ENCODE measurements at regions not wholly inside any gene's neighbourhood (a gene's known extent, or its start where the extent isn't known, plus 50 kb on each side); places are given as distances from the start of the nearest gene placed in this dataset.

- no peak overlapping the region for H3K4ac ChIP-seq (ENCODE audit: low read depth, low read length)
- no peak overlapping the region for H2AFZ ChIP-seq (ENCODE audit: insufficient read depth, low read length, poor library complexity)
- H3K27ac ChIP-seq (ENCODE audit: low read depth, low read length) = no peak overlapping the region
- H4K12ac ChIP-seq (ENCODE audit: low read depth, low read length) = no peak overlapping the region
- no peak overlapping the region for H2BK12ac ChIP-seq (ENCODE audit: low read length)
- H3K18ac ChIP-seq (ENCODE audit: low read length) = no peak overlapping the region
- no peaks in the 10 kb centered on the region for H3K79me2 ChIP-seq (ENCODE audit: control insufficient read depth, insufficient read depth, low read length, poor library complexity)
- H3K27me3 ChIP-seq (ENCODE audit: insufficient read depth, low read length) = no peaks in the 10 kb centered on the region
- no peaks in the 10 kb centered on the region for H3K4me1 ChIP-seq (ENCODE audit: control insufficient read depth in 1 of 2, insufficient read depth in 2 of 2, low read length in 2 of 2)
- H2BK120ac ChIP-seq (ENCODE audit: insufficient read depth, low read length, poor library complexity) = no peak overlapping the region
- no CpG with 5 or more reads among the region's 7 CpGs for WGBS (ENCODE audit: extremely low coverage, insufficient coverage, insufficient read length)
- DNase-seq = no peak
- no peak overlapping the region for H3K23ac ChIP-seq (ENCODE audit: low read length)
- no peak overlapping the region for H3K4me3 ChIP-seq (ENCODE audit: low read depth, low read length)
- H4K91ac ChIP-seq (ENCODE audit: low read depth, low read length) = no peak overlapping the region
- no peak overlapping the region for H3K4me2 ChIP-seq (ENCODE audit: low read length)
- H3K79me1 ChIP-seq (ENCODE audit: low read length) = no peaks in the 10 kb centered on the region
- H3K14ac ChIP-seq (ENCODE audit: low read length) = no peak overlapping the region
- no peaks in the 10 kb centered on the region for H3K36me3 ChIP-seq (ENCODE audit: control insufficient read depth in 1 of 2, insufficient read depth in 2 of 2, low read length in 2 of 2)
- H2BK5ac ChIP-seq (ENCODE audit: low read depth, low read length, poor library complexity) = no peak overlapping the region
- no peak overlapping the region for H4K8ac ChIP-seq (ENCODE audit: low read depth, low read length)
- H3K9ac ChIP-seq (ENCODE audit: low read length) = no peak overlapping the region
- H2AK5ac ChIP-seq (ENCODE audit: low read length) = no peak overlapping the region
- no peaks in the 10 kb centered on the region for H3K9me3 ChIP-seq (ENCODE audit: insufficient read depth, low read depth, low read length)
Measured at GRCh38 chr15:88719654-88720053, 80.8 kb downstream of the ISG20 start.

- no peak overlapping the region for H4K91ac ChIP-seq (ENCODE audit: low read depth, low read length)
- H3K27ac ChIP-seq (ENCODE audit: low read depth, low read length) = no peak overlapping the region
- no CpG with 5 or more reads among the region's 6 CpGs for WGBS (ENCODE audit: extremely low coverage, insufficient coverage, insufficient read length)
Measured at GRCh38 chr15:88725305-88726210, 77.7 kb upstream of the ACAN start.

GRCh38 chr15:88727439-88727838 is 75.8 kb upstream of the ACAN start:
- no peak overlapping the region for H3K4me2 ChIP-seq (ENCODE audit: low read length)
- H2BK120ac ChIP-seq (ENCODE audit: insufficient read depth, low read length, poor library complexity) = no peak overlapping the region
- H2AK5ac ChIP-seq (ENCODE audit: low read length) = no peak overlapping the region
- no peak overlapping the region for H3K14ac ChIP-seq (ENCODE audit: low read length)
- H3K23ac ChIP-seq (ENCODE audit: low read length) = no peak overlapping the region
- H3K36me3 ChIP-seq (ENCODE audit: control insufficient read depth in 1 of 2, insufficient read depth in 2 of 2, low read length in 2 of 2) = no peaks in the 10 kb centered on the region
- WGBS (ENCODE audit: extremely low coverage, insufficient coverage, insufficient read length) = no CpG with 5 or more reads among the region's 5 CpGs
- no peaks in the 10 kb centered on the region for H3K4me1 ChIP-seq (ENCODE audit: control insufficient read depth in 1 of 2, insufficient read depth in 2 of 2, low read length in 2 of 2)
- H2BK5ac ChIP-seq (ENCODE audit: low read depth, low read length, poor library complexity) = no peak overlapping the region
- H4K12ac ChIP-seq (ENCODE audit: low read depth, low read length) = no peak overlapping the region
- no peaks in the 10 kb centered on the region for H3K79me1 ChIP-seq (ENCODE audit: low read length)
- H2AFZ ChIP-seq (ENCODE audit: insufficient read depth, low read length, poor library complexity) = no peak overlapping the region
- H4K91ac ChIP-seq (ENCODE audit: low read depth, low read length) = no peak overlapping the region
- no peak overlapping the region for H2BK12ac ChIP-seq (ENCODE audit: low read length)
- no peak overlapping the region for H3K4me3 ChIP-seq (ENCODE audit: low read depth, low read length)
- H3K27ac ChIP-seq (ENCODE audit: low read depth, low read length) = no peak overlapping the region
- H3K9ac ChIP-seq (ENCODE audit: low read length) = no peak overlapping the region
- no peaks in the 10 kb centered on the region for H3K27me3 ChIP-seq (ENCODE audit: insufficient read depth, low read length)
- H3K4ac ChIP-seq (ENCODE audit: low read depth, low read length) = no peak overlapping the region
- no peak overlapping the region for H4K8ac ChIP-seq (ENCODE audit: low read depth, low read length)
- H3K79me2 ChIP-seq (ENCODE audit: control insufficient read depth, insufficient read depth, low read length, poor library complexity) = no peaks in the 10 kb centered on the region
- H3K18ac ChIP-seq (ENCODE audit: low read length) = no peak overlapping the region
- no peaks in the 10 kb centered on the region for H3K9me3 ChIP-seq (ENCODE audit: insufficient read depth, low read depth, low read length)
- DNase-seq = no peak

More at GRCh38 chr15:88725305-88726210, 77.7 kb upstream of the ACAN start:
- Histone ChIP-seq H3K27me3 (ENCODE audit: insufficient read depth, low read length) (no peaks in the 10 kb centered on the region), H3K36me3 (ENCODE audit: control insufficient read depth in 1 of 2, insufficient read depth in 2 of 2, low read length in 2 of 2) (no peaks in the 10 kb centered on the region), H3K14ac (ENCODE audit: low read length) (no peak overlapping the region), H3K79me1 (ENCODE audit: low read length) (no peaks in the 10 kb centered on the region), H3K4me2 (ENCODE audit: low read length) (no peak overlapping the region), H4K12ac (ENCODE audit: low read depth, low read length) (no peak overlapping the region), H3K4me1 (ENCODE audit: control insufficient read depth in 1 of 2, insufficient read depth in 2 of 2, low read length in 2 of 2) (no peaks in the 10 kb centered on the region), H2BK5ac (ENCODE audit: low read depth, low read length, poor library complexity) (no peak overlapping the region), H2BK120ac (ENCODE audit: insufficient read depth, low read length, poor library complexity) (no peak overlapping the region), H3K23ac (ENCODE audit: low read length) (no peak overlapping the region), H3K79me2 (ENCODE audit: control insufficient read depth, insufficient read depth, low read length, poor library complexity) (no peaks in the 10 kb centered on the region), H2AK5ac (ENCODE audit: low read length) (no peak overlapping the region), H3K18ac (ENCODE audit: low read length) (no peak overlapping the region), H3K4ac (ENCODE audit: low read depth, low read length) (no peak overlapping the region), H4K8ac (ENCODE audit: low read depth, low read length) (no peak overlapping the region), H2BK12ac (ENCODE audit: low read length) (no peak overlapping the region), H2AFZ (ENCODE audit: insufficient read depth, low read length, poor library complexity) (no peak overlapping the region), H3K9me3 (ENCODE audit: insufficient read depth, low read depth, low read length) (no peaks in the 10 kb centered on the region), H3K4me3 (ENCODE audit: low read depth, low read length) (no peak overlapping the region), H3K9ac (ENCODE audit: low read length) (no peak overlapping the region)
- no peak for DNase-seq

- no CpG with 5 or more reads among the region's 2 CpGs for WGBS (ENCODE audit: extremely low coverage, insufficient coverage, insufficient read length)
- Histone ChIP-seq H2BK12ac (ENCODE audit: low read length) (no peak overlapping the region), H2BK120ac (ENCODE audit: insufficient read depth, low read length, poor library complexity) (no peak overlapping the region), H3K4me1 (ENCODE audit: control insufficient read depth in 1 of 2, insufficient read depth in 2 of 2, low read length in 2 of 2) (no peaks in the 10 kb centered on the region), H3K4ac (ENCODE audit: low read depth, low read length) (no peak overlapping the region), H3K27me3 (ENCODE audit: insufficient read depth, low read length) (no peaks in the 10 kb centered on the region), H3K79me2 (ENCODE audit: control insufficient read depth, insufficient read depth, low read length, poor library complexity) (no peaks in the 10 kb centered on the region), H3K4me3 (ENCODE audit: low read depth, low read length) (no peak overlapping the region), H4K12ac (ENCODE audit: low read depth, low read length) (no peak overlapping the region), H2AK5ac (ENCODE audit: low read length) (no peak overlapping the region), H4K8ac (ENCODE audit: low read depth, low read length) (no peak overlapping the region), H3K27ac (ENCODE audit: low read depth, low read length) (no peak overlapping the region), H4K91ac (ENCODE audit: low read depth, low read length) (no peak overlapping the region), H3K4me2 (ENCODE audit: low read length) (no peak overlapping the region), H3K9ac (ENCODE audit: low read length) (no peak overlapping the region), H3K14ac (ENCODE audit: low read length) (no peak overlapping the region), H2AFZ (ENCODE audit: insufficient read depth, low read length, poor library complexity) (no peak overlapping the region), H3K18ac (ENCODE audit: low read length) (no peak overlapping the region), H3K23ac (ENCODE audit: low read length) (no peak overlapping the region), H3K36me3 (ENCODE audit: control insufficient read depth in 1 of 2, insufficient read depth in 2 of 2, low read length in 2 of 2) (no peaks in the 10 kb centered on the region), H2BK5ac (ENCODE audit: low read depth, low read length, poor library complexity) (no peak overlapping the region), H3K79me1 (ENCODE audit: low read length) (no peaks in the 10 kb centered on the region), H3K9me3 (ENCODE audit: insufficient read depth, low read depth, low read length) (no peaks in the 10 kb centered on the region)
- DNase-seq = no peak
Measured at GRCh38 chr15:88729581-88729980, 73.7 kb upstream of the ACAN start.

Data from trophoblast cell (in vitro differentiated cells and primary cell).